ENCODE measurements at regions not wholly inside any gene's neighbourhood (a gene's known extent, or its start where the extent isn't known, plus 50 kb on each side); places are given as distances from the start of the nearest gene placed in this dataset.

- TF ChIP-seq CEBPB (IDR thresholded peaks at IDR 0.05) (no peak), USF1 (IDR thresholded peaks at IDR 0.05) (no peak), YY1 (IDR thresholded peaks at IDR 0.05; ENCODE audit: low read depth) (no peak), RAD21 (IDR thresholded peaks at IDR 0.05; ENCODE audit: low read depth) (no peak), EGR1 (IDR thresholded peaks at IDR 0.05) (no peak), TCF12 (IDR thresholded peaks at IDR 0.05; ENCODE audit: low read depth) (no peak), FOXM1 (IDR thresholded peaks at IDR 0.05; ENCODE audit: borderline replicate concordance, low read depth) (no peak), NFIC (IDR thresholded peaks at IDR 0.05) (no peak), EP300 (IDR thresholded peaks at IDR 0.05; ENCODE audit: borderline replicate concordance) (no peak), REST (IDR thresholded peaks at IDR 0.05; ENCODE audit: low read depth) (no peak)
Observed at GRCh38 chr5:125898851-125899405, 524.3 kb upstream of the GRAMD2B start.
